Gastroesophageal sphincter (tissue), 3 donors: ENCODE measurements at regions not wholly inside any gene's neighbourhood (a gene's known extent, or its start where the extent isn't known, plus 50 kb on each side); places are given as distances from the start of the nearest gene placed in this dataset.
"Not testable (repeated sequence)": the region's sequence is repeated elsewhere in the genome, so short reads cannot be mapped to it uniquely, and the experiment has no call there.

Experiments used
- EP300 ChIP-seq: sonication (generic); formaldehyde crosslinking; IDR thresholded peaks from one replicate; pipeline ENCODE4 v1.6.1; 2017; ENCODE audit warnings: antibody characterized with exemption, mild to moderate bottlenecking
- POLR2AphosphoS5 ChIP-seq: sonication (generic); formaldehyde crosslinking; IDR thresholded peaks from one replicate; pipeline ENCODE4 v1.6.1; 2017; ENCODE audit warnings: antibody characterized with exemption
- TF ChIP-seq, protein P1 (sequence below), 4 experiments: fragments of 200-600 bp in 2 of 4; fragments of 450-650 bp in 2 of 4; sonication (generic) in 1 of 4; IDR thresholded peaks; one replicate each; pipeline ENCODE4 v1.5.1; 2017 to 2019; ENCODE audit warnings: antibody characterized with exemption in 4 of 4, mild to moderate bottlenecking in 2 of 4, moderate library complexity in 2 of 4

DNA sequence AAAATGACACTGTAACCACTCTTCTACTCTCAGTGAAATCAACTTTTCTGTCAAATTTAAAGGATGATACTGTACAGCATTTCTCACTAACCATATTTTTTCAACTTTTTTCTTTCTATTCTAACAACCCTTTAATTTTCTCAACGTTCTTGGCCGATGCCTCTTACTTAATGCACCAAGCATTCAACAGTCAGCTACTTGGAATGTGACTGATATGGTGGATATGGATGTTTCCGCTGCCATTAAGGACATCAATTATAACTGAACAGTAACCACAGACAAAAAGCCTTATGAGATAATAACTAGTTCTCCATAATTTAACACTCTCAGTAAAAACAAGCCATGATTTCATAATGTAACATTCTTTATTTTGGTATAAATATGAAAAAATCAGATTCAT, 427.4 kb downstream of the KCNJ18 start:
- TF ChIP-seq, protein P1, sequence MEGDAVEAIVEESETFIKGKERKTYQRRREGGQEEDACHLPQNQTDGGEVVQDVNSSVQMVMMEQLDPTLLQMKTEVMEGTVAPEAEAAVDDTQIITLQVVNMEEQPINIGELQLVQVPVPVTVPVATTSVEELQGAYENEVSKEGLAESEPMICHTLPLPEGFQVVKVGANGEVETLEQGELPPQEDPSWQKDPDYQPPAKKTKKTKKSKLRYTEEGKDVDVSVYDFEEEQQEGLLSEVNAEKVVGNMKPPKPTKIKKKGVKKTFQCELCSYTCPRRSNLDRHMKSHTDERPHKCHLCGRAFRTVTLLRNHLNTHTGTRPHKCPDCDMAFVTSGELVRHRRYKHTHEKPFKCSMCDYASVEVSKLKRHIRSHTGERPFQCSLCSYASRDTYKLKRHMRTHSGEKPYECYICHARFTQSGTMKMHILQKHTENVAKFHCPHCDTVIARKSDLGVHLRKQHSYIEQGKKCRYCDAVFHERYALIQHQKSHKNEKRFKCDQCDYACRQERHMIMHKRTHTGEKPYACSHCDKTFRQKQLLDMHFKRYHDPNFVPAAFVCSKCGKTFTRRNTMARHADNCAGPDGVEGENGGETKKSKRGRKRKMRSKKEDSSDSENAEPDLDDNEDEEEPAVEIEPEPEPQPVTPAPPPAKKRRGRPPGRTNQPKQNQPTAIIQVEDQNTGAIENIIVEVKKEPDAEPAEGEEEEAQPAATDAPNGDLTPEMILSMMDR (IDR thresholded peaks at IDR 0.05) = not testable (repeated sequence)
- TF ChIP-seq POLR2AphosphoS5, EP300: not testable (repeated sequence)
